HG02840 (cell line): ENCODE measurements at regions not wholly inside any gene's neighbourhood (a gene's known extent, or its start where the extent isn't known, plus 50 kb on each side); places are given as distances from the start of the nearest gene placed in this dataset.

Experiments used
- ATAC-seq: cut with Tn5 transposase; IDR thresholded peaks from one replicate; pipeline ENCODE4 v1.9.1; 2021; ENCODE audit warnings: mild to moderate bottlenecking, moderate library complexity, moderate number of reproducible peaks; ENCODE audit not compliant: unreplicated experiment, low FRiP score

GRCh38 chr6:113442040-113442439 is 415.1 kb upstream of the MARCKS start:
- no peak for ATAC-seq

- no peak for ATAC-seq
Measured at GRCh38 chr6:113445201-113445600, 411.9 kb upstream of the MARCKS start.

- ATAC-seq, result no peak
Measured at GRCh38 chr6:113447088-113447831, 409.9 kb upstream of the MARCKS start.

DNA sequence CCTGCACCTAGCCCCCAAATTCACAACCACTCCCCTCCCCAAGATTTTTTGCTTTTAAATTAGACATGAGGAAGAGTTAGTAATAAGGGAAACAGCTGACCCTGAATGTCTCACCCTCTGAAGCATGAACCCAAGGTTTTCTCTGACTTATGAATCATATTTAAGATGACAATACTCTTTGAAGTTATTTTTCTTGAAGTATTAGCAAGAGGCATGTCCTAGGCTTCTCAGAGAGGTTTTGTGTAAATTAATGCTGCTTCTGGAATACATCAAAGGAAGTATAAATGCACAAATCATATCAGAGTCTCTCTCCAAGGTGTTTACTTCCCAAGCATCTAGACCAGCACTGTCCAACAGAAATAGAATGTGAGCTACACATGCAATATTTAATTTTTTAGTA is 408.1 kb upstream of the MARCKS start:
- ATAC-seq, result no peak

DNA sequence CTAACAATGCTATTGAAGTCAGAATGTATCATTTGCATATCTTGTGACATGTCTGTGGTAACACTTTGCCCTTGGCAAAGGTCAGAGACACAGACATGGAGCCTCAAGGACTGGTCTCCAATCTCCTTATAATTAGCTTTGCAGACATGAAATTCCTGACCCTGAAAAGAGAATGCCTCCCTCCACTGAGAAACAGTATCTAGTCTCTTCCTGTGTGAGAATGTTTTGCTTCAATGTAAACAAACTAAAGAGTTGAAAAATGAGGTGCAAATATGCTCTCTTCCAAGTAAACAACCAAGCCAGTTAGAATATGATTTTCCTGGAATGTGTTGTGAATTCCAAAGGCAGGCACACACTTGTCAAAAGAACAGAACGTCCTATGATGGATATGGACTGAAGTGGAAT is 407.1 kb upstream of the MARCKS start:
- no peak for ATAC-seq

- ATAC-seq, result no peak
Measured at GRCh38 chr6:113451049-113451448, 406.1 kb upstream of the MARCKS start.

GRCh38 chr6:113457198-113457597 is 399.9 kb upstream of the MARCKS start:
- no peak for ATAC-seq

GRCh38 chr6:113457751-113458150 is 399.4 kb upstream of the MARCKS start:
- ATAC-seq, result no peak

DNA sequence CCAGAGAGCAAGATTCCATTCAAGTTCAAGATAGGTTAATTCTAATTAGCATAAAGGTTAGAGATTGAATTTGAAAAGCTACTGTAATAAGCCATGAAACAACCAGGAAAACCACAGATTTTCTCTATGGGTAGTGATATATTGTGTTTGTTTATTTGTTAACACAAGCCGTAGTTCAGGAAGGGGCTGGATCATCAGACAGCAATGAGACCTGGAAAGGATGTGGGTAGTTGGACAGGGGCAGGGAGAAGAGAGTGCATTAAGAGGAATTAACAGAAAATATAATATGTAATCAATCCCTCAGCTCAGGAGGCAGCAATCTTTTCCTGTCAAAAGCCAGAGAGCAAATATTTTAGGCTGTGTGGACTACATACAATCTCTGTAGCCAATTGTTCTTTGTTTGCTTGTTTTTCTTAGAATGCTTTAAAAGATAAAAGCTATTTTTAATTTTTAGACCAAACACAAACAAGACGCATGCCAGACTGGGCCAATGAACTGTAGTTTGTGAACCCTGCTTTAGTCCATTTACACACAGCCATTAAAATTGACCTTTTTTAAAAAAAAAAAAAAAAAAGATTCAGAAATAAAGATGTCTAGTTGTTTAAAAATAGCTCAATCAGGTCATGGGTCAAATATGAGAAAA is 398.7 kb upstream of the MARCKS start:
- no peak for ATAC-seq

DNA sequence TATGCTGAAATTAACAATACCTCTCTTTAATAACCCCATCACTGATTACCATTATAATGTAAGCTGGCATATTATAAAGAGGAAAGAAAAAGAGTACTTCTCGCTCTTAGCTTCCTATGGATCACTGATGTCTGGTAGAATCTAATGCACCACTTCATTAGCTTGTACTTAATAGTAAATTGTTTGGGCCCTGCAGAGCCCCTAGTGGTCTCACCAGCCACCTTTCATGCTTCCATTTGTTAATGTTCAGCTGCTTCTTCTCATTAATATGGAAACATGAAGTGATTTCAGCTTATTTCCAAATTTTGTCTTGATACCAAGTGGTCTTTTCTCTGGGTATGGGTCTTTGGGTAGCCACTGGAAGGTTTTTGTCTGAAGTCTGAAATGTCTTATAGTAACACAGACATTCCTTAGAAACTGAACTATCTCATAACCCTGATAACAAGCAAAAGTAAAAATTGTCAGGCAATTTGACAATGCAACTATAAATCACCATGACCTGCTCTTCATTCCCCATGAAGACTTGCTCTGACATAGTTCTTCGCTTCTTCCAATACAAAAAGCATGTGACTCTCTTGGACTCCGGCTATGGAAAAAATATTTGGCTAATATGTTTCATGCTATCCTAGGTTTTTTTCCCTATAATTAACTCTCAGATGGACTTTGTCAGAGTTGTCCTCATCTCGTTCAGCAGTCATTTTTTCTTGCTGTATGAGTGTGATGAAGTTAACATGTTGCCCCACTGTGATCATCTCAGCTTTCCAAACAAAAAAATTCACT is 395.8 kb upstream of the MARCKS start:
- ATAC-seq, result no peak

DNA sequence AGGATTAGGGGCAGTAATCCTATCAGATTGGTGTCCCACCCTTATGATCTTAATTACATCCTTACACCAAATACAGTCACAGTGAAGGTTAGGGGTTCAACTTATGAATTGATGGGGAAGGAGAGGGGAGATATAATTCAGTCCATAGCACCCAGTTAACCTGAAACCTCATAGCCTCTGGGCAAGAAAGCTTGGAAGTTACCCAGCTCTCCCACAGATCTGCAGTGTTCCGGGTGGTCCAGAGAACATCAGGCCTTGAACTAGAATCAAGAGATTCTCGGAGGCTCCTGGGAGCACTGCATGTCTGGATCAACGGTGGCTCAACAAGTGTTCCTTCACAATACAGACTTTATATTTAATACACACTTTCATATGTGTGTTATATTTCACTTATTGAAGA is 392.6 kb upstream of the MARCKS start:
- ATAC-seq, result no peak

- no peak for ATAC-seq
Measured at GRCh38 chr6:113464960-113465359, 392.2 kb upstream of the MARCKS start.

DNA sequence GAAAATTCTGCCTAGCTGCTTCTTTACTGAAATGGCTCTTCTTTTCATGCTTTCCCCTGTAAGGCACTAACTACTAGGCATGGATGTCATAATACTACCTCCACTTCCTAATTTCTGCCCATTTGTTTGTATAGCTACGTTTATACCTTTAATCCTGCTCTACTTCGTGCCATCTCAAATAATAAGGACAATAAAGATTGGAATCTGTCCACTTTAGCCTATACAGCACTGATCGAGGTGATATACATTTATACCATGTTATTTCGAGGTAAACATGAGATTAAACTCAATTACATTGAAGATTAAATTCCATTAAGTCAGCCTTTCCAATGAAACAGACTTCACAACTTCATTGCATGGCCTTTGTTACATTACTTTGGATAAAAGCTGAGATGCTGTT is 390.6 kb upstream of the MARCKS start:
- ATAC-seq, result no peak

- ATAC-seq, result no peak
Measured at GRCh38 chr6:113475392-113475791, 381.8 kb upstream of the MARCKS start.

DNA sequence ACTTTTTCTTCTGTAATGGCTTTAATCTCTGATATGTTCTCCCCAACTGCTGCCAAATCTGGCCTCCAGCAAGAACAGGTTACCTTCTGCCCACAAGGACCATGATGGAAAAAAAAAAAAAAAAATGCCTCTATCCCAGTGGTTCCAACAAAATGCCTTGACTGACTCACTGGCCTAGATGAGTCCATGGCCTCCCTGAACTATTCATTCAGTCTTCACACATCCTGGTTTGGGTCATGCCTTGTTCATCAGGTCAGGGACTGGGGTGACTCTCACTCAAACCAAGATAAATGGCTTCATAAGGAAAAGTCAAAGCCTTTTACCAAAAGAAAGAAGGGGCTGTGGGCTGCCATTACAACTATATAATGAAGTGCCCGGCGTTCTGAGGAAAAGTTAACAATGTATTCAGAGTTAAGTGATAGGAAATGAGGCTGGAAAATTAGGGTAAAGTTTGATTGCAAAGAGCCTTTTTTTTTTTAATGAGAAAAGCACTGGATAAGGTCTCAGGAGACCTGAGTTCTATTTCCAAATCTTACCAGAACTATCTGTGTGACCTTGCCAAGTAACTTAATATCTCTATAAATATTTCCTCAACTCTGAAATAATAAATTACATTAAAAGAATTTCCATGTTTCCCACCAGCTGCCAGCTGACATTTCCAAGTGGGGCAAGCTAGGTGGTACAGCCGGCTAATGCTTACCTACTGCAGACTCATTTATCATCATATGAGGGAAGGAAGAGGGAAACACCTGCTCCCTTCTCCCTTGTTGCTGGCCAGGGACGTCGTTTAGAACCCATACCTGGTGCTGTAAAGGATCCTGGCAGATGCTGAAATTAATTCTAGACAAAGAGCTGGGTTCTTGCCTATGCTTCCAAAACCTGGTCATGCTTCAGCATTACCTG is 380.0 kb upstream of the MARCKS start:
- no peak for ATAC-seq

- no peak for ATAC-seq
Measured at GRCh38 chr6:113480616-113481015, 376.5 kb upstream of the MARCKS start.

DNA sequence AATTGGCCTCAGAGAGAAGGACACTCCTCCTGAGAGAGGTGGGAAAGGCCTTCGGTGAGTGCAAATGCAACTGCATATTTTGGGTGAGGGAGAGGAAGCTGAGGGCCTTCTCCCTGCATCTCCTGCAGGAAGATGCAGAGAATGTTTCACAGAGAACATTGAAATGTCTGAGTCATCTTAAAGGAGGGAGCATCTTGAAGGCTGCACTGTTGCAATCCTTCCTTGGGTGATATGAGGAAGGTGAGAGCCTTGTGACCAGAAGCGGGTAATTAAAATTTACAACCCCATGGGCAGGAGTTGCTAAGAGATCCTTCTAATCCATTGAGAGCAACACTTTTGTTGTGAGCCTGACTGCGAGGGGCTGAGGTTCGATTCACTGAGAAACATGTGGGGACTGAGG is 375.7 kb upstream of the MARCKS start:
- no peak for ATAC-seq

- ATAC-seq, result no peak
Measured at GRCh38 chr6:113481910-113482309, 375.2 kb upstream of the MARCKS start.

DNA sequence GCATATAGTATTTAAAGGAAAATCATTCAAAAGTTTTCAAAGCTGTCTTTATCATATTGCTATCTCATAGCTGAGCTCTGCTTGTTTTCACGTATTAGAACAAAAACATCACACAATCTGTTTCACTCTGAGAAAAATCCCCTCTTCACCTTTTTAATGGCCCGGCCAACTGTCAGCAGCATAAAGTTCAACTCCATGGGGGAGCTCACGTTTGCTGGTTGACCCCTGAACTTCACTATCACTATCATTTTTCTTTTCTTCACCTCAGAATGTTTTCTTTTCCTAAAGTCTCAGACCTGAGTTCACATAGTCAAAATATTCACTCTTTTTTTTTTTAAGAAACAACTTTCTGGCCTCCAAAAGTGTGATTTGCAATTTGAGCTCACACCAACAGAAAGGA is 374.4 kb upstream of the MARCKS start:
- ATAC-seq, result no peak

- ATAC-seq, result no peak
Measured at GRCh38 chr6:113486199-113486598, 370.9 kb upstream of the MARCKS start.
